B cell (primary cell): ENCODE measurements at regions not wholly inside any gene's neighbourhood (a gene's known extent, or its start where the extent isn't known, plus 50 kb on each side); places are given as distances from the start of the nearest gene placed in this dataset.

Experiments used
- ATAC-seq: fragments of 200-7000 bp; cut with Tn5 transposase; one replicate; pipeline ENCODE4 v1.10.0; 2021; ENCODE audit warnings: low read depth, mild to moderate bottlenecking, moderate number of reproducible peaks, moderate library complexity
- CTCF ChIA-PET: fragments of 350-600 bp; sonication (Branson Sonifier 250); formaldehyde crosslinking; loops from one replicate; lab custom pipeline; 2021; ENCODE audit warnings: antibody characterized with exemption, inconsistent platforms; lab: Charles Lee
- POLR2A ChIA-PET: fragments of 350-600 bp; sonication (Branson Sonifier 250); formaldehyde crosslinking; loops from one replicate; lab custom pipeline; 2021; ENCODE audit warnings: antibody characterized with exemption; lab: Charles Lee
- DNase-seq: peaks from one replicate; pipeline ENCODE4 v3.0.0; 2013
- H2AFZ ChIP-seq: 2 replicates; pipeline ENCODE4 v1.6.1; 2012; ENCODE audit warnings: mild to moderate bottlenecking, low read depth, low read length; ENCODE audit not compliant: insufficient read depth, poor library complexity, severe bottlenecking
- H3K27ac ChIP-seq, 2 donors: 1 replicate in 1 of 2; 2 replicates in 1 of 2; pipeline ENCODE4 v1.5.1; 2012 to 2013; ENCODE audit warnings: low read length in 2 of 2, mild to moderate bottlenecking in 2 of 2, moderate library complexity in 1 of 2
- H3K27me3 ChIP-seq, 4 experiments: fragments of 200-600 bp in 1 of 4; sonication (generic) in 1 of 4; replicated peaks in 1 of 4; 1 replicate in 2 of 4; 2 replicates in 2 of 4; pipeline versions ENCODE4 v1.6.1 to v1.7.0; 2013 to 2016; ENCODE audit warnings: low read length in 3 of 4, mild to moderate bottlenecking in 2 of 4, mixed read lengths in 1 of 4, moderate library complexity in 1 of 4; ENCODE audit not compliant: insufficient read depth in 4 of 4, control insufficient read depth in 3 of 4; ENCODE audit errors: control extremely low read depth in 1 of 4
- H3K36me3 ChIP-seq, 2 experiments: replicated peaks in 1 of 2; 1 replicate in 1 of 2; 2 replicates in 1 of 2; pipeline versions ENCODE4 v1.6.1 to v1.7.1; 2013; ENCODE audit warnings: low read length in 1 of 2; ENCODE audit not compliant: insufficient read depth in 2 of 2, control insufficient read depth in 1 of 2; ENCODE audit errors: control extremely low read depth in 1 of 2, extremely low read depth in 1 of 2
- H3K4me1 ChIP-seq, 2 donors: fragments of 200-600 bp in 1 of 2; sonication (generic) in 1 of 2; 1 replicate in 1 of 2; 2 replicates in 1 of 2; pipeline versions ENCODE4 v1.5.1 to v1.6.1; 2013 to 2017; ENCODE audit warnings: low read length in 2 of 2; ENCODE audit not compliant: control insufficient read depth in 2 of 2, insufficient read depth in 2 of 2
- H3K4me2 ChIP-seq: replicated peaks from 2 replicates; pipeline ENCODE3; 2012; ENCODE audit warnings: mild to moderate bottlenecking, low read depth, low read length; ENCODE audit not compliant: poor library complexity, severe bottlenecking
- H3K4me3 ChIP-seq, 5 experiments: fragments of 200-600 bp in 1 of 5; sonication (generic) in 1 of 5; 1 replicate in 3 of 5; 2 replicates in 2 of 5; pipeline versions ENCODE4 v1.5.1 to v1.7.0; 2011 to 2016; ENCODE audit warnings: low read length in 4 of 5, mild to moderate bottlenecking in 4 of 5, low read depth in 2 of 5, control low read depth in 1 of 5, moderate library complexity in 1 of 5; ENCODE audit not compliant: insufficient read depth in 1 of 5; ENCODE audit errors: control extremely low read depth in 1 of 5, extremely low read depth in 1 of 5
- H3K79me2 ChIP-seq: fragments of 200-600 bp; sonication (generic); one replicate; pipeline ENCODE4 v1.6.0; 2016; ENCODE audit warnings: low read length; ENCODE audit not compliant: control insufficient read depth, insufficient read depth
- H3K9ac ChIP-seq: fragments of 200-600 bp; sonication (generic); 2 replicates; pipeline ENCODE4 v1.6.1; 2017; ENCODE audit warnings: mild to moderate bottlenecking, low read length, moderate library complexity
- H3K9me3 ChIP-seq, 3 donors: one replicate each; pipeline versions ENCODE4 v1.6.1 to v1.7.1; 2013; ENCODE audit warnings: low read length in 2 of 3; ENCODE audit not compliant: control insufficient read depth in 2 of 3, insufficient read depth in 1 of 3; ENCODE audit errors: control extremely low read depth in 1 of 3
- H4K20me1 ChIP-seq: 2 replicates; pipeline ENCODE4 v1.6.0; 2012; ENCODE audit warnings: mild to moderate bottlenecking, low read length; ENCODE audit not compliant: insufficient read depth, control insufficient read depth, poor library complexity, severe bottlenecking
- H3K27ac Mint-ChIP-seq: one replicate; pipeline ENCODE4 v1.8.0; 2021; ENCODE audit warnings: mixed read lengths
- H3K27me3 Mint-ChIP-seq: one replicate; pipeline ENCODE4 v1.8.0; 2021; ENCODE audit warnings: mixed read lengths
- H3K4me1 Mint-ChIP-seq: one replicate; pipeline ENCODE4 v1.8.0; 2021; ENCODE audit warnings: mixed read lengths
- H3K4me3 Mint-ChIP-seq: one replicate; pipeline ENCODE4 v1.8.0; 2021; ENCODE audit warnings: mixed read lengths
- H3K9me3 Mint-ChIP-seq: one replicate; pipeline ENCODE4 v1.8.0; 2022; ENCODE audit warnings: mixed read lengths; ENCODE audit not compliant: insufficient read depth
- EZH2 ChIP-seq: IDR thresholded peaks from 2 replicates; pipeline ENCODE4 v1.6.1; 2012; ENCODE audit warnings: borderline replicate concordance, low read depth, mild to moderate bottlenecking, moderate library complexity, low read length; ENCODE audit not compliant: insufficient read depth, poor library complexity, severe bottlenecking
- WGBS: methylation state at CpG from one replicate; pipeline ENCODE4 v1.1.5; 2013; ENCODE audit warnings: missing lambda C conversion rate; ENCODE audit not compliant: insufficient coverage; 5-methylcytosine and 5-hydroxymethylcytosine counted together
- intact Hi-C: fragments of 100-400 bp; cut with micrococcal nuclease; formaldehyde crosslinking; loops from one replicate; pipeline ENCODE4 v1.10.0; 2022
- TF ChIP-seq, protein P1 (sequence below): fragments of 200-600 bp; IDR thresholded peaks from one replicate; pipeline ENCODE4 v1.8.0; 2022; ENCODE audit warnings: antibody characterized with exemption, mild to moderate bottlenecking

DNA sequence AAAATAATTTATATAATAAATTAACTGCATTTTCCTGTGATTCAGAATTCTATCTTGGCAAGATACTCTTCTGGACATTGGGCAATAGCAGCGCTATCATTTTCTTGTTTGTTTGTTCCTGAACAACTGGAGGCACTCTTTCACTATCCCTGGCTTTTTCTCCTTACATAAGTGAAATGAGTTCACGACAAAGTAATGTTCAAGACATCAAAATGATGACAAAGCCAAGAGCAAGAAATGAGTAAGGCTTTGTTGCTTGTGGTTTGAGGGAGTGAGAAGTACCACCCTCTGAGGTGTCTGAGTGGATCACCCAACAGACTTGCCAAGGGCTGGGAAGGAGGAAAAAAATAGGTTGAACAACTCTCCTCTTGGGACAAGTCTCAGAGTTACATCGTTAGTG is 466.6 kb upstream of the JAG1 start:
- no peaks in the 10 kb centered on the region for H3K9me3 ChIP-seq
- POLR2A ChIA-PET, result no interaction called here
- intact Hi-C loops, result no loop called here
- H3K4me3 Mint-ChIP-seq, result no peak overlapping the region
- H3K9me3 Mint-ChIP-seq, result peaks cover 4% of the 10 kb centered on the region
- H3K4me3 ChIP-seq, result no peak overlapping the region
- H3K27ac Mint-ChIP-seq, result no peak overlapping the region
- H3K27me3 Mint-ChIP-seq, result no peaks in the 10 kb centered on the region
- CTCF ChIA-PET, result no interaction called here
- ATAC-seq (no peak), DNase-seq (no peak)
- TF ChIP-seq, protein P1, sequence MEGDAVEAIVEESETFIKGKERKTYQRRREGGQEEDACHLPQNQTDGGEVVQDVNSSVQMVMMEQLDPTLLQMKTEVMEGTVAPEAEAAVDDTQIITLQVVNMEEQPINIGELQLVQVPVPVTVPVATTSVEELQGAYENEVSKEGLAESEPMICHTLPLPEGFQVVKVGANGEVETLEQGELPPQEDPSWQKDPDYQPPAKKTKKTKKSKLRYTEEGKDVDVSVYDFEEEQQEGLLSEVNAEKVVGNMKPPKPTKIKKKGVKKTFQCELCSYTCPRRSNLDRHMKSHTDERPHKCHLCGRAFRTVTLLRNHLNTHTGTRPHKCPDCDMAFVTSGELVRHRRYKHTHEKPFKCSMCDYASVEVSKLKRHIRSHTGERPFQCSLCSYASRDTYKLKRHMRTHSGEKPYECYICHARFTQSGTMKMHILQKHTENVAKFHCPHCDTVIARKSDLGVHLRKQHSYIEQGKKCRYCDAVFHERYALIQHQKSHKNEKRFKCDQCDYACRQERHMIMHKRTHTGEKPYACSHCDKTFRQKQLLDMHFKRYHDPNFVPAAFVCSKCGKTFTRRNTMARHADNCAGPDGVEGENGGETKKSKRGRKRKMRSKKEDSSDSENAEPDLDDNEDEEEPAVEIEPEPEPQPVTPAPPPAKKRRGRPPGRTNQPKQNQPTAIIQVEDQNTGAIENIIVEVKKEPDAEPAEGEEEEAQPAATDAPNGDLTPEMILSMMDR, result no peak
- TF ChIP-seq EZH2, result no peak
- no peak overlapping the region for H3K9ac ChIP-seq
- H3K4me1 Mint-ChIP-seq, result no peaks in the 10 kb centered on the region
- no peak overlapping the region for H3K4me2 ChIP-seq
- H3K4me1 ChIP-seq, result no peaks in the 10 kb centered on the region
- H2AFZ ChIP-seq, result no peak overlapping the region
- no peaks in the 10 kb centered on the region for H4K20me1 ChIP-seq
- no peaks in the 10 kb centered on the region for H3K79me2 ChIP-seq
- no peaks in the 10 kb centered on the region for H3K27me3 ChIP-seq
- no peaks in the 10 kb centered on the region for H3K36me3 ChIP-seq
- H3K27ac ChIP-seq, result no peak overlapping the region
- WGBS, result 100% methylated on average over 1 of the region's 3 CpGs

DNA sequence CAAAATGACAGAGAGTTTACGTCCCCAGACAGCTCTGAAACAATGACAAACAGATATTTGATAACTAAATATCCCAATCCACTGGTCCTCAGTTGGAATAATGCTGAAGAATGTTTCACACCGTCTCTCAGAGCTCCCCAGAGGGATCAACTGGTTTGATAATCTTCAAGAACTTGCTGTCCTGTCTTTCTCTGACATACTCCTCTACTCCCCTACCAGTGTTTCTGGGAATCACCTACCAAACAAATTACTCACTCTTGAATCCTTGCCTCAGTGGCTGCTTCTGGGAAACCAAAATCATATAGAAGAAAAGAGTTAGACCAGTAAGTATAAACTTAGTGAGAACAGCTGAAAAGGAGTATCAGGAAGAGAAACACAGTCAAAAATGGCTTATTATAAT is 469.7 kb upstream of the JAG1 start:
- H3K4me1 Mint-ChIP-seq, result no peaks in the 10 kb centered on the region
- 83% methylated on average over 1 of the region's 2 CpGs for WGBS
- Histone ChIP-seq H3K79me2 (no peaks in the 10 kb centered on the region), H3K4me1 (no peaks in the 10 kb centered on the region), H3K27ac (no peak overlapping the region), H3K4me3 (no peak overlapping the region), H4K20me1 (no peaks in the 10 kb centered on the region), H3K4me2 (no peak overlapping the region), H3K36me3 (no peaks in the 10 kb centered on the region), H3K27me3 (no peaks in the 10 kb centered on the region), H3K9ac (no peak overlapping the region), H3K9me3 (no peaks in the 10 kb centered on the region), H2AFZ (no peak overlapping the region)
- DNase-seq (no peak), ATAC-seq (no peak)
- peaks cover 4% of the 10 kb centered on the region for H3K9me3 Mint-ChIP-seq
- CTCF ChIA-PET, result no interaction called here
- no peaks in the 10 kb centered on the region for H3K27me3 Mint-ChIP-seq
- no peak overlapping the region for H3K27ac Mint-ChIP-seq
- H3K4me3 Mint-ChIP-seq, result no peak overlapping the region
- POLR2A ChIA-PET, result no interaction called here
- TF ChIP-seq EZH2, result no peak
- TF ChIP-seq, protein P1, result no peak
- intact Hi-C loops, result no loop called here
